ENCODE measurements at regions not wholly inside any gene's neighbourhood (a gene's known extent, or its start where the extent isn't known, plus 50 kb on each side); places are given as distances from the start of the nearest gene placed in this dataset.

- no peak for DNase-seq
Observed at GRCh38 chr21:34192646-34193285, 119.4 kb downstream of the MRPS6 start.

DNA sequence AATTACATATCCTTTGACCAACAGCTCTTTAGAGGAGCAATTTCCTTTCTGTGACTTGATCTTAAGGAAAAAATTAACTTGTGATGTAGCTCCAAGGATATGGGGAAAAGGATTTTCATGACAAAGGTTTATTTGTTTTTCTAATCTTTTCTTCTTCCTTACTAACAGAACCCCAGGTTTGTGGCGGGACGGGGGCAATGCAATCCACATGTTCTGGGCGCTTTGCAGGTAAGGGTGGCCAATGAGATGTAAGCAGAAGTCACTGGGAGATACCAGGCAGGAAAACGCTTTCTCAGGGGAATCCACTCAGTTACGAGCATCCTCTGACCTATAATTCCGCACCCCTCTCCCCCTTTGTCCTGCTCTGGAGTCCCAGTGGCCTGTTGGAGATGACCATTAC is 122.0 kb downstream of the MRPS6 start:
- DNase-seq, result no peak

- DNase-seq, result no peak
Observed at GRCh38 chr21:34196996-34197395, 123.6 kb downstream of the MRPS6 start.

DNA sequence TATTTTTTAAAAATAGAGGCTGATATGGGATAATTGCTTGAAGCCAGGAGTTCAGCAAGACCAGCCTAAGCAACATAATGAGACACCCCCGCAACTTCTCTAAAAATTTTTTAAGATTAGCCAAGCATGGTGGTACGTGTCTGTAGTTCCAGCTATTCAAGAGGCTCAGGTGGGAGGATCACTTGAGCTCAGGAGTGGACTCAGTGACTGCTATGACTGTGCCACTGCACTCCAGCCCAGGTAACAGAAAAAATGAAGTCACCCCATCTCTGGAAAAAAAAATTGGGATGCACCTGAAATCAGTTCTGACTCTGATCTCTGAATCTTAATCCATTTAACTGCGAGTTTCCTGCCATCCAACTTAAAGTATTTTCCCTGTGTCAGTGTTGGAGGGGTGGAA is 124.2 kb downstream of the MRPS6 start:
- DNase-seq, result no peak

GRCh38 chr21:34198231-34199120 is 125.1 kb downstream of the MRPS6 start:
- DNase-seq, result no peak

DNA sequence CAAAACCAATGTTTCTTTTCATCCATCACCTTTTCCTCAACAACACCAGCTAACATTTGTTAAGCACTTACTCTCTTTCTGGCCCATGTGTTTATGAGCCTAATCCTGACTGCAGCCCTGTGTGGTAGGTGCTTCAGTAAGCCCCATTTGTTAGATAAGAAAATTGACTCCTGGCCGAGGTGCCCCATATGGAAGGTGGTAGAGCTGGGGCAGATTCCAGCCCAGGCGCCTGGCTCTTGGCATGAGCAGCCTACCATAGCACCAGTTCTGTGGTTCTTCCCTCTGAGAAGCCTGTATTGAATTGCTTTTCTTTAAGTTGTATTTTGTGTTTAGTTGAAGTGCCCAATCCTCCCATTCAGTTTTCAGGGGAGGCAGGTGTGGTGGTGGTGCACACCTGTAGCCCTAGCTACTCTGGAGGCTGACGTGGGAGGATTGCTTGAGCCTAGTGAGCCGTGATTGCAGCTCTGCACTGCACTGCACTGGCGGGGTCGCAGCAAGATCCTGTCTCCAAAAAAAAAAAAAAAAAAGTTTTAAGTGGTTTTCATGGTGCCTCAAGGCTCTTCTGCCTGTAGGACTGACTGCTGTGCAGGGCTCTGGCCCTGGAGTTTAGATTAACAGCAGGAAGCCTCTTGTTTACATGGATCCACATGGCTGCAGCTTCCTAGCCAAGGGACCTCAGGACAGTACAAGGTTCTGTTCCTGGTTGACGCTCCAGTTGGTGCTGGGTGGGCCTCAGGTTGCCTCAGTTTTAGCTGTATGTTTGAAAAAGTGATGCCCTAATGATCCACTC is 125.9 kb downstream of the MRPS6 start:
- DNase-seq, result no peak

DNA sequence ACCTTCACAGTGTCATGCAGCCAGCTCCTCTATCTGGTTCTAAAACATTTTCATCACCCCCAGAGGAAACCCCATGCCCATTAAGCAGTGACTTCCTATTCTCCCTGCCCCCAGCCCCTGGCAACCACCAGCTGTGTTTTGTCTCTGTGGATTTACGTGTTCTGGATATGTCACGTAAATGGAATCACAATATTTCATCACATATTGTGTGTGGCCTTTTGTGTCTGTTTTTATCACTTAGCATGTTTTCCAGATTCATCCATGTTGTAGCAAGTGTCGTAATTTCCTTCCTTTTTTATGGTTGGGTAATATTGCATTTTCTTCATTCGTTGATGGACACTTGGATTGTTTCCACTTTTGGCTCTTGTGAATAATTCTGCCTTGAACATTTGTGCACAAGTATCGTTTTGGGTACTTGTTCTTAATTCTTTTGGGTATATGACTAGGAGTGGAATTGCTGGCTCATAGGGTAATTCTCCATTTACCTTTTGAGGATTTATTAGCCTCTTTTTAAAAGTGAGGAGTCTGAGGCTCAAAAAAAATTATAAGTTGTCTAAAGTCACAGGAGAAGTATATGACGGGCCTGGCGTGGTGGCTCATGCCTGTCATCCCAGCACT is 127.0 kb downstream of the MRPS6 start:
- DNase-seq, result no peak

- DNase-seq, result no peak
Observed at GRCh38 chr21:34201001-34201400, 127.6 kb downstream of the MRPS6 start.

DNA sequence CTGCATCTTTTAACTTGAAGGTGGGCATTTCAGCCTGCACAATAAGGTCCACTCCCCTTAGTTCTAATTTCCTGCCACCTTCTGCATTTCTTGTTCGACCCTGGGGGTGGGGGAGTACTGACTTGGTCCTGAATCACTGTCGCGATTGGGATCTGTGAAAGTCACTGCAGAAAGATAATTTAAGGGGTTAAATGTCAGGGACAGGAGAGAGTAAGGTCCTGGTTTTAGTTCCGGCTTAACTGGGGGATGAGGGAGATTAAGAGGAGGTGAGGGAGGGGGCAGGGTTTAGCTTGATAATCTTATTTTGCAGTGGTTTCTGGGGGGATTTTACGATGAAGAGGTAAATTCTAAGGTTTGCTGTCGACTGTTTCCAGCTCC is 128.1 kb downstream of the MRPS6 start:
- DNase-seq, result no peak

DNA sequence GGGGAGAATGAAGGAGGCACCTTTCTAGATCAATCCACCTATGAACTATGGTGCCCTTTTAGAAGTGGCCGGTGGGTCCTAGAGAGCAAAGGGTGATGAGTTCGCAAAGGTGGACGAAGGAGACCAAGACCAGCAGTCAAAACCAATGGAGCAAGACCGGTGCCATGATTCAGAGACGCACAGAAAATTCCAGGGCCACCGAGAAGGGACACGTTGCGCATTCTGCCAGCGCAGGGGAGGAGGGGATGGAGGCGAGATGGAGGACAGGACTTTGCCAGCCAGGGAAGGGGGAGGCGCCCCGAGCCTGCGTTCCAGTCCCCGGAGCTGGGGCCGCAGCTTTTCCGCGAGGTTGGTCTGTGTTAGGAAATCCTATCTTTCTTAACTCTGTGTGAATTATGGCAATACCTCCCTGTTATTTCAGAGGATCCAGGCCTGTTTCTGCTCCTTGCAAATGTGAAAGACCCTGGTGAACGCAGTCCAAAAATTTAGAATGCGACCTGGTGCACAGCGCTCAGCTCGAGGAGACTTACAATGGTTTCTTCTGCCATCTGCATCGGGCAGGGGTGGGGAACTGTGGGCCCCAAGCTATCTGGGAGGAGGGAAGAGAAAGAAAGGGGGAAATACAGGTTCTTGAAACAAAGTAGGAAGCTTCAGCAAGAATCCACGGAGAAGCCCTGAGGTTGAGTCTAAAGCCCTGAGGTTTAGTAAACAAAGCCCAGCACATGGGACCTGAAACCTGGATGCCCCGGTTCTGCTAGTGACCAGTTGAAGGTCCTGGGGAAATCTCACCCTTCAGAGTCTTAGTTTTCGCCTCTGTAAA is 129.4 kb downstream of the MRPS6 start:
- DNase-seq, result no peak

GRCh38 chr21:34203851-34204420 is 130.6 kb downstream of the MRPS6 start:
- no peak for DNase-seq

- peak in 1 of 2 experiments; percentile 11 for DNase-seq
Observed at GRCh38 chr21:34204481-34205439, 131.4 kb downstream of the MRPS6 start.

DNA sequence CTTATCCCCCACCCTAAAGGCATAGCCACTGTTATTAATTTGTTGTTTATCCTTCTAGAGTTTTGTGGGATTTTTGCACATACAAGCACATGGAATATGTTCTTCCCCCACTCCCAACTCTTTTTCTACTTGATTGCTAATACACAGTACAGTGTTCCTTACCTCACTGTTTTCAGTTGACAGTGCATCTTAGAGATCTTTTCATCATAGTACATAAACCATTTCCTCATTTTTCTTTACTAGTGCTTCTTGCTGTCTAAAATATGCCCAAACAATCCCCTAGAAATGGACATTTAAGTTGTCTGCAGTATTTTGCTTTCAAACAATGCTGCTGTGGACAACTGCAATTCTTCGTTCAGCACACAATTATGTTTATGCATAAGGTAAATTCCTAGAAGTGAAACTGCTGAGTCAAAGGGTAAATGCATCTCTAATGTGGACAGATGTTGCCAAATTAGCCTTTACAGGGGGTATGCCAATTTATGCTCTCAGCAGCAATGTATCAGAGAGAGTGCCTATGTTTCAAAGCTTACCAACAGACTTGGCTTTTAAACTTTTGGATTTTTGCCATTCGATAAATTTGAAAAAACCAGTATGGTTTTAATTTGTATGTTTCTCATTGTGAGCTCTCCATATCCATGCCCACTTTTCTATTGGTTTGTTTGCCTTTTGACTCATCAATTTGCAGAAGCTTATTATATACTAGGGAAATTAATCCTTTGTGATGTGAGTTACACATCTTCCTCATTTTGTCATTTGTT is 132.6 kb downstream of the MRPS6 start:
- peak in 1 of 2 experiments; percentile 60 for DNase-seq

DNA sequence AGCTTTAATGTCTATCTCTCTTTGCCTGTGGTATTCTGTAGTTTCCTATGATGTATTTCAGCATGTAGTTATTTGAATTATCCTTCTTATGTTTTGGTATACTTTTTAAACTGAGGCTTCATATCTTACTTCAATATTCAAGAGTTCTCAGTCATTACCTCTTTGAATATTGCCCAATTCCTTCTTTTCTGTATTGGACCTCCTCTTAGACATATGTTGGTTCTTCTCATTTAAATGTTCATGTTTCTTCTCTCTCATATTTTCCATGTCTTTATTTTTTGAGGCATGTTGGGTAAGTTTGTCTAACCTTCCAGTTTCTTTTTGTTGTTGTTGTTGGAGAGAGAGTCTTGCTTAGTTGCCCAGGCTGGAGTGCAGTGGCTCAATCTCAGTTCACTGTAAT is 140.6 kb downstream of the MRPS6 start:
- no peak for DNase-seq

DNA sequence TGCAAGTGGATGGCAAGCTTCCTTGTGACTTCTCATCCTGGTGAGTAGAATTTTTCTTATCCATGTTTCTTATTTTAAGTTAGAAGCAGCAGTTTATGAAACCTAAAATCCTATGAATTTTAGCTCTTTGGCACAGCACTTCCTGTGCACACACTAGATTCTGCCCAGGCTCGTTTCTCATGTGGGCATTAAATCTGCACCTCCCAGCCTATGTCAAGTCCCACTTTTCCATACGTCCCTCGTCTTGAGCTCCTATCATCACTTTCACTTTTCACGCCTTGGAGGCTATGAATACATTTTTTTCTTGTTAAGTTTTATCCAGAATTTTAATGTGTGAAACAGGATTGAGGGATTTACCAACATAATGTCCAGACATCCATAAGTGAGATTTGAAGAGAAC is 142.1 kb downstream of the MRPS6 start:
- no peak for DNase-seq

DNA sequence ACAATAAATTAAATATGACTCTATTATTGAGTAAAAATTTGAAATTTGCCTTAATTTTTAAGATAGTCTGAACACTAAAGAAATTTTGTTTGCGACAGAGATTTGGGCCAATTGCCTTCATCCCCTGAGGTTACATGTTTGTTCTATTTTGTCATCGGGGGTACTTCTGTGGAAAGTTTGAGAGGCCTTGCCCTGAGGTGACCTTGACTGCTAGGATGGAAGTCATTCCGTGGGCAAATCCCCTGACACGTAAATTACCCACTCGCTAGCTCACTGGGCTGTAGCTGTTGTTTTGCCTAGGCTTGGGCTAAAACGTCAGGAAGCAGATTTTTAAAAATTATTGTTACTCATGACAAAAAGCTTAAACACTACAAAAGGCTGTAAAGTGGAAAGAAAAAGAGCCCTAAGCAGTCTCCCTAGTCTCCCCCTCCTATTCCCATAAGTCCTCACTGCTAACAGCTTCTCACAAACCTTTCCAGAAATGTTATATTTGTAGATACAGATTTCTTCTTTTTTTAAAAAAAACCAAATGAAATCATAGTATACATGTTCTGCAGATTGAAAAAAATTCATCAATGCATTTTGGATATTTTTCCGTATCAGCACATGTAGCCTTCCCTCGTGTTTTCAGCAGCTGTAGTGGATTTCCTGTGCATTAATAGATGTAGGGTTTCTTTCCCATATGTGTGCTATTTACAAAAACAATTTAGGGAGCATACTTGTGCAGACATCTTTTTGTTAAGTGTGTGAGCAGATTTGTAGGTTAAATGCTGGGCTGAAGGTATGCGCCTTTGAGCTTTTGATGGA is 142.7 kb downstream of the MRPS6 start:
- DNase-seq, result no peak

- no peak for DNase-seq
Observed at GRCh38 chr21:34216718-34217032, 143.3 kb downstream of the MRPS6 start.

GRCh38 chr21:34217263-34217662 is 143.9 kb downstream of the MRPS6 start:
- no peak for DNase-seq
